ENCODE measurements at regions not wholly inside any gene's neighbourhood (a gene's known extent, or its start where the extent isn't known, plus 50 kb on each side); places are given as distances from the start of the nearest gene placed in this dataset.

- TF ChIP-seq ZFP3 (CRISPR knock-in tag; IDR thresholded peaks at IDR 0.05) = no peak
- TF ChIP-seq ZNF8 (CRISPR knock-in tag; IDR thresholded peaks at IDR 0.05) = no peak
Observed at GRCh38 chr5:164119806-164120447, 614.5 kb downstream of the MAT2B start (continued).

- TF ChIP-seq ESRRG (CRISPR knock-in tag; IDR thresholded peaks at IDR 0.05) (no peak), ZNF70 (CRISPR knock-in tag; IDR thresholded peaks at IDR 0.05) (no peak), ZFP3 (CRISPR knock-in tag; IDR thresholded peaks at IDR 0.05) (no peak), RARB (CRISPR knock-in tag; IDR thresholded peaks at IDR 0.05) (no peak), ARNTL (CRISPR knock-in tag; IDR thresholded peaks at IDR 0.05; ENCODE audit: borderline replicate concordance, low read depth) (no peak), ZNF565 (CRISPR knock-in tag; conservative IDR thresholded peaks at IDR 0.05; ENCODE audit: low read depth) (no peak), CREB5 (CRISPR knock-in tag; IDR thresholded peaks at IDR 0.05; ENCODE audit: low read depth) (no peak), ISL1 (CRISPR knock-in tag; IDR thresholded peaks at IDR 0.05) (no peak), TCF4 (CRISPR knock-in tag; IDR thresholded peaks at IDR 0.05; ENCODE audit: borderline replicate concordance) (no peak), BACH2 (CRISPR knock-in tag; IDR thresholded peaks at IDR 0.05; ENCODE audit: borderline replicate concordance) (no peak), OSR1 (CRISPR knock-in tag; IDR thresholded peaks at IDR 0.05) (no peak), TSHZ2 (CRISPR knock-in tag; IDR thresholded peaks at IDR 0.05) (no peak), ZNF8 (CRISPR knock-in tag; IDR thresholded peaks at IDR 0.05) (no peak), PATZ1 (CRISPR knock-in tag; IDR thresholded peaks at IDR 0.05; ENCODE audit: borderline replicate concordance) (no peak), PPARA (CRISPR knock-in tag; IDR thresholded peaks at IDR 0.05; ENCODE audit: borderline replicate concordance) (no peak), ZC3H10 (CRISPR knock-in tag; IDR thresholded peaks at IDR 0.05) (no peak), TOX (CRISPR knock-in tag; IDR thresholded peaks at IDR 0.05; ENCODE audit: borderline replicate concordance) (no peak)
- no peak for ATAC-seq
Observed at GRCh38 chr5:164127527-164127926, 622.1 kb downstream of the MAT2B start.

- no peak for ATAC-seq
- no peak for TF ChIP-seq ZNF565 (CRISPR knock-in tag; conservative IDR thresholded peaks at IDR 0.05; ENCODE audit: low read depth)
- TF ChIP-seq ARNTL (CRISPR knock-in tag; IDR thresholded peaks at IDR 0.05; ENCODE audit: borderline replicate concordance, low read depth) = no peak
Observed at GRCh38 chr5:164132358-164132757, 626.9 kb downstream of the MAT2B start.

- TF ChIP-seq CSDC2 (CRISPR knock-in tag; IDR thresholded peaks at IDR 0.05) (no peak), PPARA (CRISPR knock-in tag; IDR thresholded peaks at IDR 0.05; ENCODE audit: borderline replicate concordance) (no peak), ZNF8 (CRISPR knock-in tag; IDR thresholded peaks at IDR 0.05) (no peak), TCF4 (CRISPR knock-in tag; IDR thresholded peaks at IDR 0.05; ENCODE audit: borderline replicate concordance) (no peak), TOX (CRISPR knock-in tag; IDR thresholded peaks at IDR 0.05; ENCODE audit: borderline replicate concordance) (no peak), ISL1 (CRISPR knock-in tag; IDR thresholded peaks at IDR 0.05) (no peak), ZC3H10 (CRISPR knock-in tag; IDR thresholded peaks at IDR 0.05) (no peak), PATZ1 (CRISPR knock-in tag; IDR thresholded peaks at IDR 0.05; ENCODE audit: borderline replicate concordance) (no peak)
- ATAC-seq = no peak
Observed at GRCh38 chr5:164137095-164137494, 631.7 kb downstream of the MAT2B start.

Measured in SK-N-SH treated with all-trans-retinoic acid at 6 μM for 48 hours (cell line).